Osteoblast (primary cell): ENCODE measurements at regions not wholly inside any gene's neighbourhood (a gene's known extent, or its start where the extent isn't known, plus 50 kb on each side); places are given as distances from the start of the nearest gene placed in this dataset.

Experiments
- DNase-seq: peaks from one replicate; pipeline ENCODE4 v3.0.0; 2011; ENCODE audit warnings: low spot score, mixed read lengths; ENCODE audit not compliant: insufficient read length; ENCODE audit errors: missing footprints
- H2AFZ ChIP-seq: 2 replicates; pipeline ENCODE4 v1.6.0; 2011; ENCODE audit warnings: mild to moderate bottlenecking, low read length
- H3K27ac ChIP-seq: 2 replicates; pipeline ENCODE4 v1.5.1; 2011; ENCODE audit warnings: mild to moderate bottlenecking, low read depth, low read length, moderate library complexity
- H3K27me3 ChIP-seq: 2 replicates; pipeline ENCODE4 v1.6.0; 2012; ENCODE audit warnings: mild to moderate bottlenecking, control low read depth, inconsistent platforms, low read length, moderate library complexity; ENCODE audit not compliant: insufficient read depth
- H3K36me3 ChIP-seq: 2 replicates; pipeline ENCODE4 v1.5.1; 2011; ENCODE audit warnings: mild to moderate bottlenecking, low read length, control low read depth, moderate library complexity; ENCODE audit not compliant: insufficient read depth
- H3K4me1 ChIP-seq: 2 replicates; pipeline ENCODE4 v1.5.1; 2011; ENCODE audit warnings: mild to moderate bottlenecking, low read length, control low read depth, moderate library complexity; ENCODE audit not compliant: insufficient read depth
- H3K4me2 ChIP-seq: 2 replicates; pipeline ENCODE4 v1.6.0; 2011; ENCODE audit warnings: mild to moderate bottlenecking, low read length; ENCODE audit not compliant: insufficient read depth
- H3K4me3 ChIP-seq: fragments of 200-600 bp; sonication (generic); 3 replicates; pipeline ENCODE4 v1.5.1; 2012; ENCODE audit warnings: mild to moderate bottlenecking, low read length, inconsistent platforms; ENCODE audit not compliant: insufficient read depth
- H3K79me2 ChIP-seq: 2 replicates; pipeline ENCODE4 v1.6.0; 2012; ENCODE audit warnings: mild to moderate bottlenecking, low read length, control low read depth, inconsistent platforms; ENCODE audit not compliant: insufficient read depth
- H3K9me3 ChIP-seq: 2 replicates; pipeline ENCODE4 v1.5.1; 2011; ENCODE audit warnings: low read depth, low read length, control low read depth
- H4K20me1 ChIP-seq: 2 replicates; pipeline ENCODE4 v1.6.0; 2012; ENCODE audit warnings: mild to moderate bottlenecking, low read length, control low read depth; ENCODE audit not compliant: insufficient read depth
- CTCF ChIP-seq: IDR thresholded peaks from 2 replicates; pipeline ENCODE4 v1.5.1; 2011; ENCODE audit warnings: mild to moderate bottlenecking, low read depth, low read length, moderate library complexity; ENCODE audit errors: extremely low read depth

- Histone ChIP-seq H3K4me1 (no peaks in the 10 kb centered on the region), H3K4me2 (no peak overlapping the region), H3K27ac (no peak overlapping the region), H3K9me3 (no peaks in the 10 kb centered on the region), H4K20me1 (no peaks in the 10 kb centered on the region), H2AFZ (no peak overlapping the region), H3K79me2 (no peaks in the 10 kb centered on the region), H3K36me3 (no peaks in the 10 kb centered on the region), H3K27me3 (no peaks in the 10 kb centered on the region), H3K4me3 (no peak overlapping the region)
- no peak for TF ChIP-seq CTCF
- no peak for DNase-seq
These were observed 245.9 kb upstream of the USP15 start for GRCh38 chr12:62014330-62014729.

- Histone ChIP-seq H4K20me1 (no peaks in the 10 kb centered on the region), H3K4me1 (no peaks in the 10 kb centered on the region), H3K27ac (no peak overlapping the region), H3K27me3 (no peaks in the 10 kb centered on the region), H2AFZ (no peak overlapping the region), H3K4me3 (no peak overlapping the region), H3K79me2 (no peaks in the 10 kb centered on the region), H3K4me2 (no peak overlapping the region), H3K36me3 (no peaks in the 10 kb centered on the region), H3K9me3 (no peaks in the 10 kb centered on the region)
- TF ChIP-seq CTCF: no peak
- DNase-seq: no peak
These were observed 244.2 kb upstream of the USP15 start for GRCh38 chr12:62016021-62016420.

- no peak for DNase-seq
- H3K36me3 ChIP-seq: no peaks in the 10 kb centered on the region
- no peak overlapping the region for H3K27ac ChIP-seq
- no peak overlapping the region for H2AFZ ChIP-seq
- H3K4me2 ChIP-seq: no peak overlapping the region
- H3K4me1 ChIP-seq: no peaks in the 10 kb centered on the region
- no peak overlapping the region for H3K4me3 ChIP-seq
- no peaks in the 10 kb centered on the region for H3K27me3 ChIP-seq
- H4K20me1 ChIP-seq: no peaks in the 10 kb centered on the region
- H3K79me2 ChIP-seq: no peaks in the 10 kb centered on the region
- peaks cover 2% of the 10 kb centered on the region for H3K9me3 ChIP-seq
- no peak for TF ChIP-seq CTCF
These were observed 238.4 kb upstream of the USP15 start for GRCh38 chr12:62021808-62022207.

- Histone ChIP-seq H3K27me3 (no peaks in the 10 kb centered on the region), H3K4me2 (no peak overlapping the region), H3K27ac (no peak overlapping the region), H3K4me1 (no peaks in the 10 kb centered on the region), H3K4me3 (no peak overlapping the region), H4K20me1 (no peaks in the 10 kb centered on the region), H3K36me3 (no peaks in the 10 kb centered on the region), H3K9me3 (no peaks in the 10 kb centered on the region), H3K79me2 (no peaks in the 10 kb centered on the region), H2AFZ (no peak overlapping the region)
- no peak for TF ChIP-seq CTCF
- DNase-seq: no peak
These were observed 231.7 kb upstream of the USP15 start for GRCh38 chr12:62028536-62028935.
